ENCODE measurements at regions not wholly inside any gene's neighbourhood (a gene's known extent, or its start where the extent isn't known, plus 50 kb on each side); places are given as distances from the start of the nearest gene placed in this dataset.

GRCh38 chr6:28709478-28710349 lies 184.0 kb downstream of the GPX5 start:
- DNase-seq: peak; percentile 84

GRCh38 chr6:28710466-28711191 lies 184.9 kb downstream of the GPX5 start:
- DNase-seq: peak; percentile 74

DNA sequence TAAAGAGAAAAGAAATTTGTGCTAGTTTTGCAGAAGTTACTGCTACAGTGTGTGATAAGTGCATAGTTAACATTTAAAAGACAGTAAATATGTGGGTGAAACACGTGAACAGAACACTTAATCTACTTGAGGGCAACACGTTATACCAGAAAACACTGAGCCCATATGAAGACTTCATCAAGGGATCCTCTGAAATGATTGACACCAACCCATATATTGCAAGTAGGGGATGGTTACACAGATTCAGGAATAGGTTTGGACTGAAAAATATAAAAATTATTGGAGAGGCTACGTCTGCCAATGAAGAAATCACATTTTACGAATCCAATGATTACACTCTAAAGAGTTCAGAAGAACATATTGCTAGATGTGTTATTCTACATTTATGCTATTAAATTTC lies 185.6 kb downstream of the GPX5 start:
- no peak for DNase-seq

GRCh38 chr6:28711788-28712341 lies 186.2 kb downstream of the GPX5 start:
- DNase-seq: no peak

DNA sequence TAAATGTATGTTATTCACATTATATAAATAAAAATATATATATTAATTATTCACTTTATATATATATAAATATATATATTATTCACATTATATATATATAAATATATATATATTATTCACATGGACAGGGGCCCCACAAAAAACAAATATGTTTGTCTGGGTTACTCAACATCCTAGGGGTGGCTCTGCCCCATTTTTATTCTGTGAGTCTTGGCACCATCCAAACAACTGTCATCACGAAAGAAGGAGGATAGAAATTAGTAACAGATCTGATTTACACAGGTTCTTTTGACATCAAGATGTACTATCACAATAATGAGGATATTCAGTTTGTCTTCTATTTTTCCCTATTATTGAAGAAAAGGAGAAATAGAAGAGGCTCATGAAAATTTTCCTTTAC lies 187.3 kb downstream of the GPX5 start:
- no peak for DNase-seq

- no peak for DNase-seq
These were observed 193.7 kb downstream of the GPX5 start for GRCh38 chr6:28719275-28719940.

GRCh38 chr6:28720357-28721231 lies 194.9 kb downstream of the GPX5 start:
- DNase-seq: no peak

- no peak for DNase-seq
These were observed 195.7 kb downstream of the GPX5 start for GRCh38 chr6:28721372-28721771.

- DNase-seq: no peak
These were observed 198.7 kb downstream of the GPX5 start for GRCh38 chr6:28724395-28724794.

GRCh38 chr6:28725274-28725809 lies 198.4 kb downstream of the TRIM27 start:
- DNase-seq: no peak

DNA sequence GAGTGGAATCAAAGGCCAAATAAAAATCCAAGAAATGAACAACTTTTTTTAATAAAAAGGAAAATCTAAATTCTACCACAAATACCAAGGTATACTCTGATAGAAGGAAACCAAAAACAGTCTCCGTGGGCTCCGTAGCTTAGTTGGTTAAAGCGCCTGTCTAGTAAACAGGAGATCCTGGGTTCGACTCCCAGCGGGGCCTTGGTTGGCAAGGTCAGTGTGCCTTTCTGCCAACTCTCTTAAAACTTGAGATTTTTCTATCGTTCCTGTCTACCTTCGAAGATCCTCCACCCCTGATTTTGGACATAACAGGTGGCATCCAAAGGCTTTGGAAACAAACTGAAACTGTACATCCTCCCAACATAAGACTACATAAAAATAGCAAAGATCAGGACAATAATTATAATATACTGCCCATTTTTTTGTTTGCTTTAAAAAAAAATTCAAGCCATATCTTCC lies 197.9 kb downstream of the TRIM27 start:
- DNase-seq: no peak

GRCh38 chr6:28726569-28727309 lies 197.0 kb downstream of the TRIM27 start:
- no peak for DNase-seq

GRCh38 chr6:28727559-28728211 lies 196.1 kb downstream of the TRIM27 start:
- no peak for DNase-seq

DNA sequence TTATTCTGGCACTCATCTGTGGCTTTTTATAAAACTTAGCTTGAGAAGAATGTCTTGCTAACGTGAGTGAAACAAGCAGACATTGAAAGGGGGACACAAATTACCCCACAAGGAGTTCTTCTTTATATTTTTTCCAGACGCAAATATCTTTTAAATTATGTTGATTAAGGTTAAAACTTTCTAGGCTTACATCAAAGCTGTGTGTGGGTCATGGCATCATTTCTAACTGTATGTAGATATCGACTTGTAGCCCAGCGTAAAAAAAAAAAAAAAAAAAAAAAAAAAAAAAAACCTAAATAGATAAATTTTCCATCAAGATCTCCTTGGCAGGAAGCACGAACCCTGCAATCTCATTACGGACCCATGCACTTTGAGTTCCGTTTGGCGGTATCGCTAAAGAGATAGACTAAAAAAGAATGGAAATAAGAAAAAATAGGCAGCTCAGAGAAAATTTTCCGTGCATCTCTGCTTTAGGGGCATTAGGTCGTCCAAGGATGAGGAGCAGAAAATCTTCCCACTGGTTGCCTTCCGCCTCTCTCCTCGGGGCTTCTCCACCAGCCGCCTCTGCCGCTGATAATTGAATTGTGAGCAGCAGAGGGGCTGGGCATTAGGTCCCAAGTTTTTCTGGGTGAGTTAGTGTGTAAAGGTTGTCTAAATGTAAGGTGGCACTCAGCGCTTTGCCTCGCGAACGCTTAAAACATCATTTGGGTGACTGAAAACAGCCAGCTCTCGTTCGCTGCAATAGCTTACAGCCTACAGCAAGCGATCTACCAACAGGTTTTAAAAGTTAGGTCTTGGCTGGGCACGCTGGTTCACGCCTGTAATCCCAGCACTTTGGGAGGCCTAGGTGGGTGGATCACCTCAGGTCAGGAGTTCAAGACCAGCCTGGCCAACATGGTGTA lies 194.0 kb downstream of the TRIM27 start:
- no peak for DNase-seq

GRCh38 chr6:28732052-28732451 lies 191.7 kb downstream of the TRIM27 start:
- no peak for DNase-seq

- no peak for DNase-seq
These were observed 189.3 kb downstream of the TRIM27 start for GRCh38 chr6:28734443-28734959.

GRCh38 chr6:28736121-28736520 lies 187.7 kb downstream of the TRIM27 start:
- no peak for DNase-seq

DNA sequence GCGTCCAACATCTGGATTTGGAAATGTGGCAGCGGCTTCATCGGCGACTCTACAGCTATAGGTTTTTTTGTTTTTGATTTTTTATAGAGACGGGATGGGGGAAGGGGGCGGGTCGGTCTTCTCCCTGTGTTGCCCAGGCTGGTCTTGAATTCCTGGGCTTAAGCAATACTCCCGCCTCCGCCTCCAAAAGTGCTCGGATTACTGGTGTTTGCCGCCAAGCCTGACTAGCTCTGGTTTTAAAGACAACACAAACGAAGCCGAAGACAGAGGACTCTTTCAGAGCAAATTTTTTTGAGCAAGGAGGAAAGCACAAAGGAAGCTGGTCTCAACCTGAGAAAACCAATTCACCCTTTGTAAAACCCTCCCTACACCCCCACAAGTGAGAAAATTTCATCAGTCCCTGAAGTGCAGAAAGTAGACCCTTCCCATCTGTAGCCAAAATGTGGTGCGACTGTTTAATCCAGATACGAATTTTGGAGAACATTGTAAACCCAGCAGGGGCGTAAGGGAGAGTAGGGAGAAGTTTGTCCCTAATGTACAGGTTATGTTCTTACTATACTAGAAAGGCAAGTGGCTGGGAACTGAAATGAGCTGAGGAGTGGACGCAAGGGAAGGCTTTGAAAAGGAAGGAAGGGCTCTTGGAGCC lies 185.9 kb downstream of the TRIM27 start:
- peak; percentile 78 for DNase-seq

- no peak for DNase-seq
These were observed 185.4 kb downstream of the TRIM27 start for GRCh38 chr6:28738396-28738765.

Data from islet precursor cell (in vitro differentiated cells).